GM20000 (cell line): ENCODE measurements at regions not wholly inside any gene's neighbourhood (a gene's known extent, or its start where the extent isn't known, plus 50 kb on each side); places are given as distances from the start of the nearest gene placed in this dataset.
"Not testable (repeated sequence)": the region's sequence is repeated elsewhere in the genome, so short reads cannot be mapped to it uniquely, and the experiment has no call there.

Experiments used
- DNase-seq: peaks from one replicate; pipeline ENCODE4 v3.0.0; 2012; ENCODE audit warnings: low spot score
- CTCF ChIP-seq: IDR thresholded peaks from 2 replicates; pipeline ENCODE4 v1.5.1; 2012; ENCODE audit warnings: mild to moderate bottlenecking, control low read depth; ENCODE audit errors: extremely low read depth, missing control alignments

- DNase-seq = no peak
- no peak for TF ChIP-seq CTCF
Measured at GRCh38 chr14:98208211-98208611, 1063.8 kb downstream of the BCL11B start.

GRCh38 chr14:98208943-98209342 lies 1063.1 kb downstream of the BCL11B start:
- DNase-seq = no peak
- TF ChIP-seq CTCF = no peak

GRCh38 chr14:98210045-98210672 lies 1061.8 kb downstream of the BCL11B start:
- no peak for DNase-seq
- no peak for TF ChIP-seq CTCF

GRCh38 chr14:98217530-98217929 lies 1054.5 kb downstream of the BCL11B start:
- DNase-seq = no peak
- TF ChIP-seq CTCF = no peak

DNA sequence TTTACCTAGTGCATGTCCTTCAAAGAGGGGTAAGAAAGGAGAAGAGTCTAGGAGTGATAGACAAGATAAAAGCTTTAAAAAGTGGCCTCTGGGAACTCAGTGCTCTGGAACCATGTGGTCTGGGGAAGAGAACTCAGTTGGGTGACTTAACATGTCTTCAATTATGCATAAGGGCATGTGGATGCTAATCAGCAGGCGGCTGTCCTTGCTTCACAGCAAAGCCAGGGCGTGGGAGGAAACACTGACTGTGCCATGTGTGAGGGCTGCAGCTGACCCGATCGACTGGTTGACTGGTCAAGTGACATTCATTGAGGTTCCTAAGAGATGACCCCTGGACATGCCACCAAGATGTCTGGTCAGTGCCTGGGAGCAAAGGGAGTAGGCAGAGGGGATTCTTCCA lies 1053.8 kb downstream of the BCL11B start:
- TF ChIP-seq CTCF = no peak

DNA sequence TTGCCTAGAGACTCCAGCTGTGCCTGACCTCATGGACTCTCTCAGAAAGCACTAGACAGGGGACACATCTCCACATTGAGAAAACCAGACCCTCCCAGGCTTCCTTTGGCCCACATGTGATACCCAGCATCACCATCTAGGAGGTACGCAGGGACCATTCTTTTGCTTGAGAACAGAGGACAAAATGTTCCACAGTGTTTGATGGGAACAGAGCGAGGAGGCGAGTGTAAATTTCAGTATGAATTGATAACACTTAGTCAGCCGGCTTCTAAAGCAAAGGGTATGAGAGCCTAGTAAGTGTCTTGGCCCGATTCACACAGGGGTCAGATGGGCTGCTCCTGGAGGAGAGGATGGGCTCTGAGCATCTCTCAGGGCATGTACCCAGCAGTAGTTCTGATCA lies 1052.4 kb downstream of the BCL11B start:
- no peak for TF ChIP-seq CTCF
- DNase-seq = no peak

More for the DNA sequence above, 1053.8 kb downstream of the BCL11B start:
- no peak for DNase-seq

- TF ChIP-seq CTCF = no peak
Measured at GRCh38 chr14:98223106-98223505, 1048.9 kb downstream of the BCL11B start.

DNA sequence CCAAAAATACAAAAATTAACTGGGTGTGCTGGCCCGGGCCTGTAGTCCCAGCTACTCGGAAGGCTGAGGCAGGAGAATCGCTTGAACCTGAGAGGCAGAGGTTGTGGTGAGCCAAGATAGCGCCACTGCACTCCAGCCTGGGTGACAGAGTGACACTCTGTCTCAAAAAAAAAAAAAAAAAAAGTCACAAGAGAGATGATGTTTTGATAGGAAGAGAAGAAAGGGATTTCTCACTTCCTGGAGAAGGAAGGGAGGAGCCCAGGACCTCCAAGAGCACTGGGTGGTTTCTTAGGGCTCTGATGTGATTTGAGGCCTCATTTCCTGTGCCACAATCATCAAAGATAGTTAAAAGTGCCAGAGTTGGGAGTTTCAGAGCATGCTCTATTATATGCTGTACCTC lies 1048.3 kb downstream of the BCL11B start:
- DNase-seq = not testable (repeated sequence)

More at GRCh38 chr14:98223106-98223505, 1048.9 kb downstream of the BCL11B start:
- DNase-seq = no peak
